ENCODE measurements at regions not wholly inside any gene's neighbourhood (a gene's known extent, or its start where the extent isn't known, plus 50 kb on each side); places are given as distances from the start of the nearest gene placed in this dataset.

DNA sequence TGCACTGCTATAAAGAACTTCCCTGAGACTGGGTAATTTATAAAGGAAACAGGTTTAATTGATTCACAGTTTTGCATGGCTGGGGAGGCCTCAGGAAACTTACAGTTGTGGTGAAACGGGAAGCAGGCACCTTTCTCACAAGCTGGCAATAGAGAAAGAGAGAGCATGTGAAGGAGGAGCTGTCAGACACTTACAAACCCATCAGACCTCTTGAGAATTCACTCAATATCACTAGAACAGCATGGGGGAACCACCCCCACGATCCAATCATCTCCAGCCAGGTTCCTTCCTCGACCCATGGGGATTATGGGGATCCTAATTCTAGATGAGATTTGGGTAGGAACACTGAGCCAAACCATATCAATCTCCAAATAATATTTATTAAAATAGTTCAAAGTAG is 729.2 kb upstream of the DDX18 start:
- DNase-seq = no peak
- intact Hi-C loops (cut with micrococcal nuclease) = no loop called here
- Mint-ChIP-seq H3K36me3 (ENCODE audit: low read depth) (no peaks in the 10 kb centered on the region), H3K4me1 (no peaks in the 10 kb centered on the region), H3K27ac (no peak overlapping the region), H3K4me3 (no peak overlapping the region), H3K9me3 (no peaks in the 10 kb centered on the region), H3K27me3 (no peaks in the 10 kb centered on the region)
- ChIA-PET POLR2A (no interaction called here), CTCF (no interaction called here)
- ATAC-seq (ENCODE audit: low read depth) = no peak
- no peak for TF ChIP-seq CTCF (IDR thresholded peaks at IDR 0.05)

DNA sequence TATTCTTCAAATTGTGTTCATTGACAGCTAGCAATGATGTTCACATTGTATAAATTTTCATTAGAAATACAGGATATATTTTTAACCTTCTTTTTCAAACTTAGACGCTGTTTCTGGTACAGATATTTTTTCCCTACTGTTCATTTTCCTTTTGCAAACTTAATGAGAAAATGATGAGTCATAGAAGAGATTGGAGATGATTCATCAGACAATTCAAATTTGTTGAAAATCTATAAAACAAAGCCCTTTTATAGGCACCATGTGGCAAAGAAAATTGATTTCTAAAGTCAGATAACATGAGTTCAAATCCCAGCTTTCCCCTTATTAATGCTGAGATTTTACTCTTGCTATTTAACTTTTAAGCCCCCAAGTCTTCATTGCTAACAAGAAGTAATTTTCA is 728.8 kb upstream of the DDX18 start:
- ATAC-seq (ENCODE audit: low read depth) (no peak), DNase-seq (no peak)

GRCh38 chr2:117086174-117086942 is 728.1 kb upstream of the DDX18 start:
- no peaks in the 10 kb centered on the region for H3K27me3 Mint-ChIP-seq
- no peak for TF ChIP-seq CTCF (IDR thresholded peaks at IDR 0.05)
- H3K9me3 Mint-ChIP-seq = no peaks in the 10 kb centered on the region
- intact Hi-C loops (cut with micrococcal nuclease) = no loop called here
- DNase-seq (no peak), ATAC-seq (ENCODE audit: low read depth) (no peak)
- H3K4me3 Mint-ChIP-seq = no peak overlapping the region
- ChIA-PET CTCF (no interaction called here), POLR2A (no interaction called here)
- no peaks in the 10 kb centered on the region for H3K36me3 Mint-ChIP-seq (ENCODE audit: low read depth)
- no peaks in the 10 kb centered on the region for H3K4me1 Mint-ChIP-seq
- no peak overlapping the region for H3K27ac Mint-ChIP-seq

More for the DNA sequence above, 728.8 kb upstream of the DDX18 start:
- POLR2A ChIA-PET = no interaction called here
- no peaks in the 10 kb centered on the region for H3K36me3 Mint-ChIP-seq (ENCODE audit: low read depth)
- H3K9me3 Mint-ChIP-seq = no peaks in the 10 kb centered on the region
- CTCF ChIA-PET = no interaction called here
- no peak overlapping the region for H3K4me3 Mint-ChIP-seq
- intact Hi-C loops (cut with micrococcal nuclease) = no loop called here
- no peak for TF ChIP-seq CTCF (IDR thresholded peaks at IDR 0.05)
- no peaks in the 10 kb centered on the region for H3K27me3 Mint-ChIP-seq
- no peaks in the 10 kb centered on the region for H3K4me1 Mint-ChIP-seq
- H3K27ac Mint-ChIP-seq = no peak overlapping the region

GRCh38 chr2:117086943-117087250 is 727.6 kb upstream of the DDX18 start:
- Mint-ChIP-seq H3K9me3 (no peaks in the 10 kb centered on the region), H3K36me3 (ENCODE audit: low read depth) (no peaks in the 10 kb centered on the region), H3K4me1 (no peaks in the 10 kb centered on the region), H3K27ac (no peak overlapping the region), H3K4me3 (no peak overlapping the region), H3K27me3 (no peaks in the 10 kb centered on the region)
- no peak for TF ChIP-seq CTCF (IDR thresholded peaks at IDR 0.05)
- DNase-seq (no peak), ATAC-seq (ENCODE audit: low read depth) (no peak)
- intact Hi-C loops (cut with micrococcal nuclease) = no loop called here
- ChIA-PET POLR2A (no interaction called here), CTCF (no interaction called here)

DNA sequence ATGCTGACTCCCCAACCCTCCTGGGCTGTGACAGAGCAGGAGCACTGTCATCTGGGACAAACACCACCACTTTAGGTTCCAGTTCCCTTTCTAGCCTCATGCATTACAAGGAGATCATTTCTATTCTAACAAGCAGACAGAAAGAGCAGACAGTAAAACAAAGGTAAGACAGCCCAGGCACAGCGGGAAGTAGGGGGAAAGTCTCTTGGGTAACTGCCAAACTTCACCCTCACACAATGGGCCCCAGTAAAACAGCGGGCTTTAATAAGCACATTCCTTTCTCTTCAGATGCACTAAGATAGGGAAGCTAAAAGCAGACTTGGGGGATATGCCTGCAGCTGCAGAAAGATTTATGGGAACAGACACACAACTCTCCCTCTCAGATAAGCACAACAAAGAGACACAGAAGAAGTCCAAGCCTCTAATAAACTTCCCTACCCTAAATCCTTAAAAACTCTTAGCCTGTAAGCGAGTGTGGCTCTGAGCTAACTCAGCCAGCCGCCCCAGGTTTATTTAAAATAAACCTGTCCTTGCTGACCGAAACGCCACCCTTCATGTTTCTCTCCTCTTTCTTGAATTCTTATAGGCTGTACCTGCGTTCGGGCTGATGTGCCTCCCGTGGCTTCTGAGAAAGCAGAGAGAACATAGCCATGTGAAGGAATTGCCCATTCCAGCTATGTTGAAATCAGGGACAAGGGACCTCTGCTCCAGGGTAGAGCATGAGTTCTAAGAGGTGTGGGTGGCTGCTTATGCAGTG is 726.8 kb upstream of the DDX18 start:
- no peak for TF ChIP-seq CTCF (IDR thresholded peaks at IDR 0.05)
- ChIA-PET CTCF (no interaction called here), POLR2A (no interaction called here)
- no peaks in the 10 kb centered on the region for H3K36me3 Mint-ChIP-seq (ENCODE audit: low read depth)
- no peak overlapping the region for H3K4me3 Mint-ChIP-seq
- intact Hi-C loops (cut with micrococcal nuclease) = no loop called here
- H3K4me1 Mint-ChIP-seq = no peaks in the 10 kb centered on the region
- no peaks in the 10 kb centered on the region for H3K9me3 Mint-ChIP-seq
- no peak overlapping the region for H3K27ac Mint-ChIP-seq
- DNase-seq (no peak), ATAC-seq (ENCODE audit: low read depth) (no peak)
- no peaks in the 10 kb centered on the region for H3K27me3 Mint-ChIP-seq
